WTC11 (cell line): ENCODE measurements at regions not wholly inside any gene's neighbourhood (a gene's known extent, or its start where the extent isn't known, plus 50 kb on each side); places are given as distances from the start of the nearest gene placed in this dataset.

Experiments used
- ATAC-seq: fragments of 200-7000 bp; cut with Tn5 transposase; 2 replicates; pipeline ENCODE4 v1.10.0; 2021; ENCODE audit warnings: mild to moderate bottlenecking, moderate library complexity
- CTCF ChIA-PET: fragments of 300-600 bp; sonication (Branson Sonifier 250); formaldehyde crosslinking; loops from one replicate; lab custom pipeline; 2021; ENCODE audit warnings: antibody characterized with exemption; lab: Charles Lee
- POLR2A ChIA-PET: fragments of 350-600 bp; sonication (Branson Sonifier 250); formaldehyde crosslinking; loops from one replicate; lab custom pipeline; 2021; ENCODE audit warnings: antibody characterized with exemption; lab: Charles Lee
- DNase-seq: peaks from one replicate; pipeline ENCODE4 v3.0.0; 2021; ENCODE audit warnings: low spot score
- H3K27ac Mint-ChIP-seq: 2 replicates; pipeline ENCODE4 v1.8.0; 2021; ENCODE audit warnings: mixed read lengths
- H3K27me3 Mint-ChIP-seq: 2 replicates; pipeline ENCODE4 v1.8.0; 2021; ENCODE audit warnings: low read depth, mild to moderate bottlenecking, moderate library complexity, mixed read lengths
- H3K36me3 Mint-ChIP-seq: 2 replicates; pipeline ENCODE4 v1.8.0; 2021; ENCODE audit warnings: mixed read lengths
- H3K4me1 Mint-ChIP-seq: 2 replicates; pipeline ENCODE4 v1.8.0; 2022; ENCODE audit warnings: mixed read lengths
- H3K4me3 Mint-ChIP-seq: 2 replicates; pipeline ENCODE4 v1.8.0; 2021; ENCODE audit warnings: mild to moderate bottlenecking, moderate library complexity, mixed read lengths
- H3K9me3 Mint-ChIP-seq: 2 replicates; pipeline ENCODE4 v1.8.0; 2021; ENCODE audit warnings: mixed read lengths
- AFF4 ChIP-seq: sonication (generic); formaldehyde crosslinking; IDR thresholded peaks from 2 replicates; pipeline ENCODE4 v1.8.1; 2023; ENCODE audit warnings: mild to moderate bottlenecking, missing genetic modification reagents, borderline replicate concordance
- ATF6 ChIP-seq: sonication (generic); formaldehyde crosslinking; IDR thresholded peaks from 2 replicates; pipeline ENCODE4 v1.8.1; 2023; ENCODE audit warnings: mild to moderate bottlenecking, missing genetic modification reagents
- CREB1 ChIP-seq: sonication (generic); formaldehyde crosslinking; IDR thresholded peaks from 2 replicates; pipeline ENCODE4 v1.8.0; 2023; ENCODE audit warnings: mild to moderate bottlenecking, missing genetic modification reagents
- E2F5 ChIP-seq: sonication (generic); formaldehyde crosslinking; IDR thresholded peaks from 2 replicates; pipeline ENCODE4 v1.8.1; 2022; ENCODE audit warnings: mild to moderate bottlenecking, moderate library complexity, missing genetic modification reagents
- ELF4 ChIP-seq: sonication (generic); formaldehyde crosslinking; IDR thresholded peaks from 2 replicates; pipeline ENCODE4 v1.8.1; 2022; ENCODE audit warnings: low read depth, mild to moderate bottlenecking, moderate library complexity, missing genetic modification reagents
- EMX1 ChIP-seq: fragments of 250-450 bp; sonication (Bioruptor Pico); IDR thresholded peaks from 2 replicates; pipeline ENCODE4 v1.8.0; 2021; ENCODE audit warnings: mild to moderate bottlenecking
- FOXJ3 ChIP-seq: sonication (generic); formaldehyde crosslinking; IDR thresholded peaks from 2 replicates; pipeline ENCODE4 v1.9.0; 2021; ENCODE audit warnings: missing genetic modification reagents, mild to moderate bottlenecking, borderline replicate concordance
- NFE2L1 ChIP-seq: sonication (generic); formaldehyde crosslinking; IDR thresholded peaks from 2 replicates; pipeline ENCODE4 v1.8.1; 2023; ENCODE audit warnings: missing genetic modification reagents
- NFYB ChIP-seq: sonication (generic); formaldehyde crosslinking; conservative IDR thresholded peaks from 2 replicates; pipeline ENCODE4 v1.8.0; 2022; ENCODE audit warnings: low read depth, missing genetic modification reagents
- USF1 ChIP-seq: sonication (generic); formaldehyde crosslinking; IDR thresholded peaks from 2 replicates; pipeline ENCODE4 v1.8.0; 2022; ENCODE audit warnings: mild to moderate bottlenecking, missing genetic modification reagents
- ZBTB43 ChIP-seq: sonication (generic); formaldehyde crosslinking; IDR thresholded peaks from 2 replicates; pipeline ENCODE4 v1.8.1; 2023; ENCODE audit warnings: mild to moderate bottlenecking, missing genetic modification reagents
- ZNF232 ChIP-seq: sonication (generic); formaldehyde crosslinking; IDR thresholded peaks from 2 replicates; pipeline ENCODE4 v1.8.0; 2022; ENCODE audit warnings: mild to moderate bottlenecking, missing genetic modification reagents
- ZNF263 ChIP-seq: sonication (generic); formaldehyde crosslinking; IDR thresholded peaks from 2 replicates; pipeline ENCODE4 v1.8.1; 2022; ENCODE audit warnings: low read depth, mild to moderate bottlenecking, moderate library complexity, missing genetic modification reagents
- ZNF281 ChIP-seq: sonication (generic); formaldehyde crosslinking; IDR thresholded peaks from 2 replicates; pipeline ENCODE4 v1.8.0; 2023; ENCODE audit warnings: mild to moderate bottlenecking, missing genetic modification reagents

GRCh38 chr2:4255491-4255890, 552.1 kb downstream of the DCDC2C start (continued):
- TF ChIP-seq USF1 (CRISPR knock-in tag) (no peak), ELF4 (CRISPR knock-in tag) (no peak), AFF4 (CRISPR knock-in tag) (no peak), ATF6 (no peak), FOXJ3 (CRISPR knock-in tag) (no peak), ZBTB43 (CRISPR knock-in tag) (no peak)

- TF ChIP-seq ZNF281 (CRISPR knock-in tag): no peak
- TF ChIP-seq CREB1: no peak
- ChIA-PET CTCF (no interaction called here), POLR2A (no interaction called here)
- ATAC-seq (no peak), DNase-seq (no peak)
- H3K36me3 Mint-ChIP-seq: peaks cover 67% of the 10 kb centered on the region
- H3K4me3 Mint-ChIP-seq: no peak overlapping the region
- no peaks in the 10 kb centered on the region for H3K4me1 Mint-ChIP-seq
- peaks cover 83% of the 10 kb centered on the region for H3K9me3 Mint-ChIP-seq
- peaks cover 6% of the 10 kb centered on the region for H3K27me3 Mint-ChIP-seq
- no peak overlapping the region for H3K27ac Mint-ChIP-seq
Measured at GRCh38 chr2:4256351-4256750, 553.0 kb downstream of the DCDC2C start.

- ChIA-PET CTCF (no interaction called here), POLR2A (no interaction called here)
- ATAC-seq: no peak
- H3K4me1 Mint-ChIP-seq: no peaks in the 10 kb centered on the region
- no peak overlapping the region for H3K4me3 Mint-ChIP-seq
- peaks cover 81% of the 10 kb centered on the region for H3K9me3 Mint-ChIP-seq
- H3K36me3 Mint-ChIP-seq: peaks cover 67% of the 10 kb centered on the region
- peaks cover 6% of the 10 kb centered on the region for H3K27me3 Mint-ChIP-seq
- H3K27ac Mint-ChIP-seq: no peak overlapping the region
- DNase-seq: no peak
- TF ChIP-seq EMX1 (CRISPR knock-in tag): no peak
- TF ChIP-seq ZNF281 (CRISPR knock-in tag): no peak
- no peak for TF ChIP-seq ZNF232
- no peak for TF ChIP-seq ZNF263
- no peak for TF ChIP-seq NFE2L1 (CRISPR knock-in tag)
- TF ChIP-seq USF1 (CRISPR knock-in tag): no peak
- no peak for TF ChIP-seq E2F5 (CRISPR knock-in tag)
- no peak for TF ChIP-seq NFYB (CRISPR knock-in tag)
Measured at GRCh38 chr2:4258563-4258962, 555.2 kb downstream of the DCDC2C start.
